EL (cell line): ENCODE measurements at regions not wholly inside any gene's neighbourhood (a gene's known extent, or its start where the extent isn't known, plus 50 kb on each side); places are given as distances from the start of the nearest gene placed in this dataset.

Experiments
- DNase-seq: peaks from one replicate; pipeline ENCODE4 v3.0.0-alpha.2; 2016

GRCh38 chr18:68323921-68324320 lies 391.0 kb downstream of the TMX3 start:
- no peak for DNase-seq

DNA sequence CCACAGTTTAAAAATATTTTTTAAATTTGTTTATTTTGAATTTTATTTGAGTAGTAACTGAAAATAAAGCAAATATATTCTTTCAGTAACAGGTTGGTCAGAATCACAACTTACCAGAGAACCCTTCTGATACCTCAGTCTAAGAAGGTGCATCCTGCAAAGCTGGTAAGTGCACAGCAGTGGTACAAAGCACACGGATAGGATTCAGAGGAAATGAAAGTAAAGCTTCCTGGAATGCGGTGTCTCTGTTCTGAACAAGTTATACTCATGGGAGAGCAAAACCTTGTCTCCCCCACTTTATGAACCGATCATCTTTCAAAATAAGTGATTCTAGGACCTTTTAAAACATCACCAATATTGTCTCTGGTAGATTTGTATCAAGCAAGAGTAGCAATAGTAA lies 398.3 kb downstream of the TMX3 start:
- peak; percentile 63 for DNase-seq

- DNase-seq = peak; percentile 68
These were observed 400.5 kb downstream of the TMX3 start for GRCh38 chr18:68314403-68314802.

- DNase-seq = no peak
These were observed 413.5 kb downstream of the TMX3 start for GRCh38 chr18:68301441-68301840.

GRCh38 chr18:68299906-68300305 lies 415.0 kb downstream of the TMX3 start:
- DNase-seq = no peak

GRCh38 chr18:68298330-68298729 lies 416.6 kb downstream of the TMX3 start:
- no peak for DNase-seq

DNA sequence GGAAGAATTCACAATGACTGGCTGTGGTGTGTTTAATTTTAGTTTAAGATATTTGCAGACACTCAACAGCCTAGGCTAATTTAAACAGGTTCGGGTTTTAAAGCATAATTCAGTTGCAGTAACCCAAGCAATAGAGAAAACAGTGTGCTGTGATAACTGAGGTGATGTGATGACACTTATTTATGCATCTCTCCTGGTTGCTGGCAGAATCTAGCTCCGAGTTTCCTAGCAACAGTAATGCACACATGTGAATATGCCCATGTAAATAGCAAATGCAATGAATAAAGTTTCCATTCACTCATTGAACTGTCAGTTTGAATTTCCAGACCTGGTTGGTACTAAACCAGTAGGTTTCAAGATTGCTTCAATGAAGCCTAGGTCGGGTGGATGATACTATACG lies 426.5 kb downstream of the TMX3 start:
- DNase-seq = no peak

DNA sequence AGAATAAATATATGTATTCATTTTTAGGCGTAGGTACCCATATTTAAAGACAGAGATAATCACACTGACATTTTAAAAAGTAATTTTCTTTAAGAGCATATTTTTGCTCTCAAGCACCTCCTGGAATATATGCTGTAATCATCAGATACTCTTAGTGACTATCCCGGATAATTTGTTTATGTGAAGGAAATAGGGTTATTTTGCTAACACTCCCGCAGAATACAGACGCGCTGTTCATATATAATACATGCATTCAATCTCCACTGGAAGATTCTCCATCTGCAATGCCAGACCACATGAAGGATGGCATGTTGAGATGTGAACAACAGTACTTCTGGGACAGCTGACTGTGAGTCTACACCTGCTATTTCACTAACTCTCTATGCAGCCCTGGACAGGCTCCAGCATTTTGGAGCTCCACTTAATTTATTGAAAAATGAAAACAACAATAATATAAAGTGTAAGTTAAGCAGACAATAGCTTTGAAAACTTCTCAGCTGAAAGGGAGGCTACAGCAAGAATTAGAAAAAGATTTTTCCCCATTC lies 430.6 kb downstream of the TMX3 start:
- no peak for DNase-seq

GRCh38 chr18:68283834-68284233 lies 431.1 kb downstream of the TMX3 start:
- DNase-seq = no peak

- no peak for DNase-seq
These were observed 432.7 kb downstream of the TMX3 start for GRCh38 chr18:68282232-68282631.

DNA sequence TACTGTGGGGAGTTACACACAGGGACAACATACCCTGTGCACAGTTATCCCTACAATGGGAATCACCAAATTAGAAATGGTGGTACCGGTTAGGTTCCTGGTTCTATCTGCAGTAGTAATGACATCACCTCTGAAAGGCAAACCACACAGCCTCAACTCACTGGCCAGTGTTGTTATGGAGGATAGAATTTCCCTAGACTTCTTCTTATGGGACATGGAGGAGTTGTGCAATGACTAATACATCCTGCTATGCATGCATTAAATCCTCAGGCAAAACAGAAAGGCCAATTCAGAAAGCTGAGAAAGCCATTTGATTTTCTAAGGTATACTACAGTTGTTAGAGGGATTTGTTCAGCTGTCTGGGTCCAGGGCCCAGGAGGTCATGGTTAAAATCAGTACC lies 439.3 kb downstream of the TMX3 start:
- peak; percentile 89 for DNase-seq

DNA sequence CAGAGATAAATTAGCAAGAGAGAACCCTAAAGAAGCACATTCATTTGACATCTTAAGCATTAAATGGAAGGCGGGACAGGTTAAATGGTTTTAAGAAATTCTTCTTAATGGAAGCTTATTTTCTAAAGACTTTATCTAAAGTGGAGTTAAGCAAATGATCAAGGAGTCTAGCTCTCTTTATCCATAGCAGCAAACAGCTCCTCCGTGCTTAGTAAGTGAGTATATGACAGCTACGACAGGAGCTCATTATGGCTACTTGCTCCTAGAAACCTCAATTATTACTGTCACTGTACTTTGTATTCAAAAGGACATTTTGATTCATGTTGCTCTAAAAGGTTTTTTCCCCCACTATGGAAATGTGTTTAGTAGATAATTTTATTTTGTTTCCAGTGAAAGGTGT lies 444.9 kb downstream of the TMX3 start:
- DNase-seq = no peak

- peak; percentile 83 for DNase-seq
These were observed 447.3 kb downstream of the TMX3 start for GRCh38 chr18:68267583-68267982.

DNA sequence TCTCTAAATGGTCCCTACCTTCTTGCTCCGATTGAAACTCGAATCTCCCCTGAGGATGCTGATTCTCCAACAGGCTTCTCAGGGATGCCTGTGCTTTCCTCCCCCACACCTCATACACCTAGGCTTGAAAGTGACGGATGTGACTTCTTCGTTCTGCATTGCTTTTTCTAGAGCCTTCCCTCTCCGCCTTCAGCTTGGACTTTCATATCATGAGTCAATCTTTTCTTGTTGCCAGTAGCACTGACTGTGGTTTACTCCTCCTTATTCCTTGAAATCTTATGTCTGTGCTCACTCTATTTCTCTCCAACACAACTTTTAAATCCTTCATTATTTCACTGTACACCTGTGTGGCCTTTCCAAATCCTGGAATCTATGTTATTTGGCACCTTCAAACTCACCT lies 451.4 kb downstream of the TMX3 start:
- peak; percentile 57 for DNase-seq

DNA sequence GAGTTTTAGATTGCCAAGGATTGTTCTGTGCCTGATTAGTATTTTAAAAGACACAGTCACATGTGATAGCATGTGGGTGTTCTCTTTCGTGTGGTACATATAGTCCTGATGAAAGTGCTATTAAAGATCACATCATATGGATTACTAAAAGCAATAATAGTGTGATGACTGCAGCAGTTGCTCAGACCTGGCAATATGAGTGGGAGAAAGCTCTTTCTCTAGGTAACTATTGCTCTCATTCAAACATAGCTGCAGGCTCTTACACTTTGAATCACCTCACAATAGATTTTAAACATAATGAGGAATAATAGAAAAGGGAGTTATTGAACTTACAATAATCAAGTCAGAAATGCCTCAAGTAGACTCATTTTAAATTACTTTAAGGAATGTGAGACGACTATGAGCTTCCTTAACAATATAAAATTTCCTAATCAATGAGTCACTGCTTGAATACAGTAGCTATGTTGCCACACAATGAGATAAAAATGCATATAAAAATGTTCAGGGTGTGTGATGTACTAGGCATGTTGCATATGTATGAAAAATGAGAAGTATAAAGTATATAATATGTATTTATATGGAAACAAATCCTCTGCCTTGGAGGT lies 452.1 kb downstream of the TMX3 start:
- peak; percentile 85 for DNase-seq

DNA sequence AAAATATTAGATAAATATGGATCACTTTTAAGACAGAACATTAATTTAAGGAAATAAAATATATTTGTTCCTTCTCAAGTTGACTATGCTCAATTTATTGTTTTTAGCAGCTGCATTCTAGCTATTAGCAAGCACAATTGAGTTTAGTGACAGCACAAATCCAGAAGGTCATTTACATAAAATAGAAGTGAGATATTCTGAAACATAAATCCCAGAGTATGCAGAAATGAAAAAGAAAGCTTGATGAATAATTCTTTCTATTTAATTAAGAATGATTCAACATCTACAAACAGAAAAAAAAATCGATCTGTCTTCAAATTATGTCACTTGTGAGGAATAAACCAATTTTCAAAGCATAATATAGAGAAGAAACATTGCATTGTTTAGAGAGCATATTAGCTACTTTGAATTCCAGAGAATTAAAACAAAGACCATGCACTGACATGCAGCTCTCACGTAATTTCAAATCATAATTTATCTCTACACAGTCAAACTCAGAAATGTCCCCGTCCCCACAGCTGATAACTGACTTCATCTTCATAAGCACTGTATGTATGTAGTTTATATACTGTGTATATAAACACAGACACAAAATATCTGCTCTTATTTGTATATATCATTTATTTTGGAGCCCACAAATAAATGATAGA lies 458.4 kb downstream of the TMX3 start:
- no peak for DNase-seq

DNA sequence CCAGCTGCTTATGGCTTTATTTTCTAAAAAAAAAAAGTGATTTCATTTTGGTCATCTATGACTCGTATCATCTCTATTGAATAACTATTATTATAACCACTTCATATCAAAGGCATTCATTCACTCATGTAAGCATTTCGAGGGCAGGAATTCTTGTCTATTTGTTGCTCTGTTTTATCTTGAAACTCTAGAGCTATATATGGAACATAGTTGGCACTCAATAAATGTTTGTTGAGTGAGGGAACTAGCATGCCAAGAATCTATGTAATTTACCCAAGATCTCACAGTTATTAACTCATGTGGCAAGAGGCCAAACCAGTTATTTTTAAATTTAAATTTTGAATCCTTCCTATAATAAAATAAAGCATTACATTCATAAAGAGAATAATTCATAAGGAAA lies 470.1 kb downstream of the TMX3 start:
- DNase-seq = peak; percentile 36

GRCh38 chr18:68241881-68242280 lies 473.0 kb downstream of the TMX3 start:
- no peak for DNase-seq

DNA sequence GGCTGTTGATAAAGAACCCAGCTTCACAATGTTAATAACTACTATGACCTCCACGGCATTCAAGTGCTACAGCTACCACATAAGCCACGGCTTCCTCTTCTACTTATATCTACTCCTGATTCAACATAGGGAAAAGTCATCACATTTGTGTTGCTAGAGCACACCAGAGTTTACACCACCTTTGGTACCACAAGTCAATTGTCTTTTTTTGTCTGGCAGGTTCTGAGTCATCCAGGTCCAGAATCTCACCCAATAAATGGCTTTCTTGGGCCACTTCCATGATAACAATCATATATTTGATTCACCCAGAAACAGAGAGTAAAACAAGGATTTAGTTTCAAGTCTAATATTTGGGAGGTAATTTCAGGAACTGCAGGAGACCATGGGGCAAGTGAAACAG lies 480.2 kb downstream of the TMX3 start:
- no peak for DNase-seq

DNA sequence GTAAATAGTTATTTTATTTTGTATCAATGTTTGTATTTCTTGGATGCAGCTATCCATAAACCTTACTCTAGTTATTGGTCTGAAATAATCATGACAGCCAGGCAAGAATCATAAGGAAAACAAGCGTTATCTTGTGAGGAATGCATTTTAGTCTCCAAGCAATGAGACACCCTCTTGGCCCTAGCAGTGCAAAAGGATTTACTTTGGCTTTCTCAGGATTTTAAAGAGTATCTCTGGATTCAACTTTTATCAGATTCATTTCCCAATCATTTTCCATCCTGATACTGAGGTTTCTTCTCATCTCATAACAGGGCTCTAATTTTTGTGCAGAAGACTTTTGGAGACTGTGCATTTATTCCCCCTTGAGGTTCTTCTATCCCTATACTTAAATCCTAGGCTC lies 480.8 kb downstream of the TMX3 start:
- no peak for DNase-seq

DNA sequence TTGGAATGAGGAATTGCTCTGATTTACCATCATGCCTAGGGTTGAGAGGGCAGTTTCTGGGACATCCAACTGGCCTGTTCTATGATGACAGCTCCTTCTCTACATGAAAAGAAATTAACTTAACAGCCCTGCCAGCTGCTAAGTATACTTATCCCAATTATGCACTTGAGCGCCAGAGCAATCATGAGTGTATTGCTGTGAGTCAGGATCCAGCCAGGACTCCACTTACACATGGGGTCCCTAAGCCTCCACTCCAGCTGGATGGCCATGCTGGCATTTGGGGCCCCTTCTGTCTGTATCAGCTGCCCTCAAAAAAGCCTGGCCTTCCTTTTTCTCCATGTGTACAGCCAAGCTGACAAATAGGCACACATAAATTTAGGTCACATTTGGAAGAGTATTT lies 481.9 kb downstream of the TMX3 start:
- no peak for DNase-seq

DNA sequence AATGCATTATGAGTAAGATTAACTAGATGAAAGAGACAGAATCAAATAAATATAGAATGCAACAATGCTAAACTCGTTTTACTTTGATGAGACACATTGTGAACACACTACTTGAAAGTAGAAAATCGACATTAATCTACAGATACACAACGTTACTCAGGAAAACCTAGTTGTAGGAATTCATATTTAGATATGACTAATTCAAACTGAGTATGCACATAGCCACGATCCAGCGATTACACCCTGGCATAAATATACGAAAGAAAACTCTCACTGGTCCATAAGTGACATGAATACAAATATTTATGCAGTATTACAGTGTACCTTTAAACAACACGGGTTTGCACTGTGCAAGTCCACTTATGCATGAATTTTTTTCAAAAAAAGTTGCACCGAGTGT lies 485.6 kb downstream of the TMX3 start:
- DNase-seq = no peak

DNA sequence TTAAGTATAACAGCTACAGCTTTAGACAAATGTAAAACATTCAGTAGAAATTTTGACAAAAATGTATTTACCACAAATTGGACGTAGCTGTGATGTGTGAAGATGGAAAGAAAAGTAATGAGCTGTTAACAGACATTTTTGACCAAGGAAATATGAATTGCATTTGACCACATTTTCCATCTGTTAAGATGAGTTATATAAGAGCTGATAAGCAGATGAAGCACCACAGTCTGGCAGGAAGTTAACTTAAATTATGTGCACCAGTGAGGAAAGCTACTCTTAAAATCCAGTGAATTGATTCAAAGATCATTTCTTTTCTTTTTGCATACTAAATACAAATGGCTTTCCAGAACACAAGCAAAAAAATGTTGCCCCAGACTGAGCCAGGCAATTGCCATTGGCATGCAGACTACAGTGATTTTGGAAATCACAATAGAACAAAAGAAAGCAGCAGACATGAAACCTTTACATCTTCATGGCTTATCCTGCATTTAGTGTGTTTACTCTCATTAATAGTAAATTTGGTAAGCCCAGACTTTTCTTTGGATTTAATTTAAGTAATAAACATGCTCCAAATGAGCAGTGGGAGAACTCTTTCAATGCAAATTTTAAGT lies 493.7 kb downstream of the TMX3 start:
- DNase-seq = peak; percentile 9

- no peak for DNase-seq
These were observed 494.4 kb downstream of the TMX3 start for GRCh38 chr18:68220458-68220857.
